ENCODE measurements at regions not wholly inside any gene's neighbourhood (a gene's known extent, or its start where the extent isn't known, plus 50 kb on each side); places are given as distances from the start of the nearest gene placed in this dataset.

GRCh38 chr3:174382878-174383277, 476.3 kb upstream of the NAALADL2 start (continued):
- TF ChIP-seq ATF2 (IDR thresholded peaks at IDR 0.05; ENCODE audit: low read length) (no peak), BRCA1 (IDR thresholded peaks at IDR 0.05; ENCODE audit: low read depth, low read length) (no peak), CTBP2 (IDR thresholded peaks at IDR 0.05; ENCODE audit: borderline replicate concordance, insufficient read depth, insufficient read length, low read length) (no peak), GABPA (IDR thresholded peaks at IDR 0.05; ENCODE audit: borderline replicate concordance, insufficient read depth, low read length) (no peak)
